GM23248 (cell line): ENCODE measurements at regions not wholly inside any gene's neighbourhood (a gene's known extent, or its start where the extent isn't known, plus 50 kb on each side); places are given as distances from the start of the nearest gene placed in this dataset.

Experiments used
- EZH2 ChIP-seq: fragments of 200-600 bp; sonication (generic); IDR thresholded peaks from 2 replicates; pipeline ENCODE4 v1.6.1; 2018; ENCODE audit warnings: antibody characterized with exemption, mild to moderate bottlenecking; ENCODE audit not compliant: insufficient read depth, poor library complexity, severe bottlenecking
- EZH2phosphoT487 ChIP-seq: fragments of 200-600 bp; sonication (generic); IDR thresholded peaks from 2 replicates; pipeline ENCODE4 v1.6.1; 2018; ENCODE audit warnings: antibody characterized with exemption, moderate library complexity, mild to moderate bottlenecking, low read depth; ENCODE audit not compliant: insufficient read depth

- TF ChIP-seq EZH2 (no peak), EZH2phosphoT487 (no peak)
Observed at GRCh38 chr21:14767192-14767852, 221.2 kb upstream of the SAMSN1 start.
